PFSK-1 (cell line): ENCODE measurements at regions not wholly inside any gene's neighbourhood (a gene's known extent, or its start where the extent isn't known, plus 50 kb on each side); places are given as distances from the start of the nearest gene placed in this dataset.

Experiments
- FOXP2 ChIP-seq: optimal IDR thresholded peaks from 2 replicates; pipeline ENCODE3; 2011; ENCODE audit warnings: borderline replicate concordance, control low read depth, inconsistent platforms; ENCODE audit not compliant: insufficient read depth; ENCODE audit errors: extremely low read length, extremely low read depth
- POLR2AphosphoS5 ChIP-seq: IDR thresholded peaks from 2 replicates; pipeline ENCODE4 v1.6.1; 2012; ENCODE audit warnings: low read depth, mild to moderate bottlenecking, control low read depth, low read length, moderate library complexity
- REST ChIP-seq, 2 experiments: IDR thresholded peaks; 2 replicates each; pipeline versions ENCODE4 v1.6.1 to v1.8.0; 2011 to 2012; ENCODE audit warnings: low read depth in 2 of 2, low read length in 2 of 2, control low read depth in 1 of 2, inconsistent platforms in 1 of 2, mild to moderate bottlenecking in 1 of 2, moderate library complexity in 1 of 2; ENCODE audit not compliant: insufficient read depth in 1 of 2
- SIN3A ChIP-seq: IDR thresholded peaks from 2 replicates; pipeline ENCODE4 v1.6.1; 2012; ENCODE audit warnings: mild to moderate bottlenecking, low read length, moderate library complexity, borderline replicate concordance; ENCODE audit not compliant: insufficient read depth
- TAF1 ChIP-seq: IDR thresholded peaks from 2 replicates; pipeline ENCODE4 v1.6.1; 2012; ENCODE audit warnings: low read length, control low read depth, borderline replicate concordance; ENCODE audit not compliant: insufficient read depth

- TF ChIP-seq REST (IDR thresholded peaks at IDR 0.05; ENCODE audit: insufficient read depth in 1 of 2, low read depth in 2 of 2, low read length in 2 of 2) (no peak), FOXP2 (no peak), POLR2AphosphoS5 (no peak), TAF1 (no peak)
Observed at GRCh38 chr1:232174306-232174705, 455.6 kb downstream of the SIPA1L2 start.

GRCh38 chr1:232172563-232172962, 457.4 kb downstream of the SIPA1L2 start:
- no peak for TF ChIP-seq TAF1

DNA sequence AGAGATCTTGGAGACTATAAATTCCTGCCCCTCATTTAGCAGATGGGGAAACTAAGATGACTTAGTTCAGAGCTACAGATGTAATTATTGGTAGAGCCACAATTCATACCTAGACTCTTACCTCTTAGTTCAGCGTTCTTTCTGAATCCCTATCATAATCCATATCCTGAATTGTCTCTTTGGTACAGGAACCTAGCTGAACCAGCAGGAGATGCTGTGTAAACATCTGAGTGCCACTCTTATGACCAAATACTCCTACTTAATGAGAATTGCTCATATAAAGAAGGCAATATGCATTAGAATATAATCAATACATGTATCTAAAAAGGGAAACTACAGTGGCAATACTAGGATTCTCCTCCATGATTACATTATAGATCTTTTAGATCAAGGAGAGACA, 459.0 kb downstream of the SIPA1L2 start:
- no peak for TF ChIP-seq POLR2AphosphoS5
- no peak for TF ChIP-seq FOXP2
- TF ChIP-seq REST (IDR thresholded peaks at IDR 0.05; ENCODE audit: insufficient read depth in 1 of 2, low read depth in 2 of 2, low read length in 2 of 2), result no peak
- TF ChIP-seq SIN3A, result no peak
- no peak for TF ChIP-seq TAF1

- TF ChIP-seq FOXP2, result no peak
- no peak for TF ChIP-seq POLR2AphosphoS5
- no peak for TF ChIP-seq REST (IDR thresholded peaks at IDR 0.05; ENCODE audit: insufficient read depth in 1 of 2, low read depth in 2 of 2, low read length in 2 of 2)
- no peak for TF ChIP-seq SIN3A
- no peak for TF ChIP-seq TAF1
Observed at GRCh38 chr1:232169436-232169835, 460.5 kb downstream of the SIPA1L2 start.

- TF ChIP-seq REST (IDR thresholded peaks at IDR 0.05; ENCODE audit: insufficient read depth in 1 of 2, low read depth in 2 of 2, low read length in 2 of 2) (no peak), TAF1 (no peak), SIN3A (no peak), POLR2AphosphoS5 (no peak), FOXP2 (no peak)
Observed at GRCh38 chr1:232168508-232168907, 461.4 kb downstream of the SIPA1L2 start.

- no peak for TF ChIP-seq FOXP2
- TF ChIP-seq POLR2AphosphoS5, result no peak
- TF ChIP-seq SIN3A, result no peak
- no peak for TF ChIP-seq REST (IDR thresholded peaks at IDR 0.05; ENCODE audit: insufficient read depth in 1 of 2, low read depth in 2 of 2, low read length in 2 of 2)
- no peak for TF ChIP-seq TAF1
Observed at GRCh38 chr1:232166942-232167341, 463.0 kb downstream of the SIPA1L2 start.
